Activated CD4-positive, alpha-beta T cell treated with anti-CD3 and anti-CD28 coated beads for 24 hours (primary cell): ENCODE measurements at regions not wholly inside any gene's neighbourhood (a gene's known extent, or its start where the extent isn't known, plus 50 kb on each side); places are given as distances from the start of the nearest gene placed in this dataset.

Source experiments
- DNase-seq, 2 donors: peaks; one replicate each; pipeline ENCODE4 v3.0.0-alpha.2; 2020; ENCODE audit warnings: low read depth in 2 of 2

DNA sequence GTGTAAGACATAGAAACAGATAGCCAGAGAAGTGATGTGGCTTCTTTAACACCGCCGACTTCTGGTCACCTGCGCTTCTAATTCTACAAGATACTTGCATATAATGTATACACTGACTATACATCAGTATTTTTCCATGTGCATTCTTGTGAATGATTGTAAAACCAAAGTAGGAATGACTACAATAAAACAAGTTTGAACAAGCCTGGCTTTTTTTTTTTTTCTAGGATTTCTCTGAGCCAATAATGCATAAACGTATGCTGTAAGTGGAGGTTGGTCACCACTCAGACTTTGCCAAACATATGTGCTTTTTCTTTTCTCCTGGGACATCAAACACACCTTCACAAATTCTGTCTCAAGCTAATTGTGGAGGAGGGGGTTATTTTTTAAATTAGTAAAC is 237.8 kb upstream of the KIRREL3 start:
- DNase-seq = no peak

DNA sequence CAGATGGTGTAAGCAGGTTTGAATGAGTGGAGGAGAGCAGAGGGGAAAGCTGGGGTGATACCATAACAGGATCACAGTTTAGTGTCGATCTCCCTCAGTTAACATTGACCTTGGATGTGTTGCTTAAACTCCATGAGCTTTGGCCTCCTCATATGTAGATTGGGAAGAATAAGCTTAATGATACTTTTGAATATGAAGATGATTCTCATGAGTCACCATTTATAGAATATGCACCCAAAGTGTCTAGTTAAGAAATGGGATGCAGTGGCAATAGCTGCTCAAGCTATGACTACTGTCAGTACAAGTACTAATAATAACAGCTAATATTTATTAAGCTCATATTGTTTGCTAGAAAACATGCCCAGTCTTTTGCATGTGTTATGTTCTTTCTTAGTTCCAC is 236.2 kb upstream of the KIRREL3 start:
- no peak for DNase-seq

DNA sequence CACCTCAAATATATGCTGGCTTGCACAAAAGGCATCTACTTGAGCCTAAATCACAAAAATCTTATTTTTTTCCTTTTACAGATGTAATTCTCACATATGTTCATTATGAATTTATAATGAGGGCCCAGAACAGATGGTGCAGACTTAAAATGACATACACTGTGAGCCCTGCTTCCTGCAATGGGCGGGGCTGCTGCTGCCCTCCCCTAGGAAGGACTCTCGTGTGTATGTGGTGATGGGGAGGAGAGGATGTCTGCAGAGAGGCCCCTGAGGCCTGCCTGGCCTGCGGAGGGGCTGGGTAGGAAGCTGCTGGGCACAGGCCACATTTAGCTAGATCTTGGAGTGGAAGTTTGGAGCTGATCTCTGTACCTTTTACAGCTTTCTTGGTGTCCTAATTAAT is 233.4 kb upstream of the KIRREL3 start:
- DNase-seq = no peak

DNA sequence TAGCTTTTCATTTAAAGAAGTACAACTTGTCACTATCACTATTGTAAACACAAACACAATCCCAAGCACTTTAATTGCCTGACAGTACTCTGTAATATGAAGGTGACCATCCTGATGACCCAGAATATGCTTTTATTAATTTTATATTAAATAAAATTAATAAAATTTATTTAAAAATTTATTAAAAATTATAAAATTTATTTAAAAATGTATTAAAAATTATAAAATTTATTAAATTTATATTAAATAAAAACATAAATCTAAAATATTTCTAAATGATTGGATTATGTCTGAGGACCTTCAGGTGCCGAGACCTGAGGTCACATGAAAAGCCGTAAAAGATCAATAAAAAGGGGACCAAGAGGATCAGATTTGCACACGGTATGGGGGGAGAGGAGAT is 229.8 kb upstream of the KIRREL3 start:
- DNase-seq = no peak

DNA sequence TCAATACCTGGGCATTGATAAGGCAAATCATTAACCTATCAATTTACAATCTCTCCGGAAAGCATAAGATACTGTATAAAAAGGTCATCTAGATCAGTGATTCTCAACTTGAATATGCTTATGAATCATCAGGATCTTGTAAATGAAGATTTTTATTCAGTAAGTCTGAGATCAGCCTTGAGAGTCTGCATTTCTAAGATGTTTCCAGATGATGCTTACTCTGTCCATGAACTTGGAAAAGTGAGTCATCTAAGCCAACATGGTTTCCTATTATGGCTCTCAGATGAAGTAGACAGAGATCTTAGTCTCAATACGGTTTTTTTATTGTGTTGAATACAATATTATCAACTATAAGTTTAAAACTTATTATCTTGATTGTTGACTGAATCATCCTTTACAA is 226.4 kb upstream of the KIRREL3 start:
- no peak for DNase-seq

DNA sequence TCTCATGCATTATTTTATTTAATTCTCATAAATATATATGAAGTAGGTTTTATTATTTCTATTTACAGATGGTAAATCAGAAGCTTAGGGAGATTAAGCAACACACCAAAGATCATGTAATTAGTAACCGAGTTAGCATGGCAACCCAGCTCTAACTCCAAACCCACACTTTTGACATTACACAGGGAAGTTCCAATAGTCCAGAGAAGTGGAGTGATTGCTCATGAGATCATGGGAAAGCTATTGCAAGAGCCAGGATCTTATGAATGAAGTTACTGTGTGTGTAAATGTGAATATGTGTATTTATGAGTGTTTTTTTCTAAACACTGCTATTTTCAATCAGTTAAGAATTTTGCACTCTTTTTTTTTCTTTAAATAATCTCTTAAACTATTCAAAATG is 225.8 kb upstream of the KIRREL3 start:
- no peak for DNase-seq

DNA sequence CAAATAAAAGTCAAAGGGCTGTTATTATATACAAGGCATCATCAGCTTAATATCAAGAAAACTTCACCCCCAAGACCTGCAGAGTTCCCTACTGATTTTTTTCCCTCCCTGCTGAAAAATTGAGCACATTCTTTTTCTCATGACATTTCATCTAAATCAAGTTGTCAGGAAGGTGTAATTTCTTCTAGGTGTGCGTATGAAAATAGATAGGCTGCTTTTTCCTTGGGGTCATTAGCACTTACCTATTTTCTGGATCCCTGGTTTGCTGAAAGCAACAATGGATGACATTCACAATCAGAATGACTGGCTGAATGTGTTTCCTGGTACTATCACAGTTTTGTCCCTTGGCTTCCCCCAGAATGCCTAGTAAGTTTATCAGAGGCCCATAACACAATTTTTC is 225.0 kb upstream of the KIRREL3 start:
- DNase-seq = no peak

DNA sequence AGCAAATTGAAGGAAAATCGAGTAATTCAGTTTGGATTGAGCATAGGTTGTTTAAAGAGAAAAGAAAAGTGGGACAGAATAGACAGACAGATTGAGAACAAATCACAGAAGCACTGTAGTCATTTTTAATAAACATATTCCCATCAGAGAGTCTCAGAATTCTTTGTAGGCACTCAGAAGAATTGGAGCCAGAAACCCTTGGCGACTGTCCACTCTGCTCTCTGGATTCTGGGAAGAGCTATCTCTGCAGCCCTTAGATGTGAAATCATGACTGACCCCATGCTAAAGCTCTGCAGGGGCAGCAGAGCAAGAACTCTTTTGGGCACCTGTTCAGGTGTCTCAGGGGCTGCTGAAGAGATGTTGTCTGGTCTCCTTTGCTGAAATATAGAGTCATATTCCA is 223.7 kb upstream of the KIRREL3 start:
- no peak for DNase-seq

DNA sequence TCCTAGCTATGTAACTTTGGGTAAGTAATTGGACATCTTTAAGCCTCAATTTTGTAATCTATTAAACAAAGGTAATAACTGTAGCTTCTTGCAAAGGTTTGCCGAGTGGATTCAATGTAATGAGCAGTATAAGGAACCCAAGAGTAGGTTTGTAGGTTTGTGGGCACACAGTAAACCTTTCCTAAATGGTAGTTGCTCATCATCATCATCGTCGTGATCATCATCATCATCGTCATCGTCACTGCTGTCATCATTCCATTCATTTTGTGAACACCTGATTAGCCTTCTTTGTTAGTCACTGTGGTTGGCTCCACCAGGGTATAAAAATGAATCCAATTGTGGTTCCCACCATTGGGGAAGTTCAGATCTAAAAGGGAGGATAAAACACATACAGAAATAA is 223.1 kb upstream of the KIRREL3 start:
- no peak for DNase-seq

DNA sequence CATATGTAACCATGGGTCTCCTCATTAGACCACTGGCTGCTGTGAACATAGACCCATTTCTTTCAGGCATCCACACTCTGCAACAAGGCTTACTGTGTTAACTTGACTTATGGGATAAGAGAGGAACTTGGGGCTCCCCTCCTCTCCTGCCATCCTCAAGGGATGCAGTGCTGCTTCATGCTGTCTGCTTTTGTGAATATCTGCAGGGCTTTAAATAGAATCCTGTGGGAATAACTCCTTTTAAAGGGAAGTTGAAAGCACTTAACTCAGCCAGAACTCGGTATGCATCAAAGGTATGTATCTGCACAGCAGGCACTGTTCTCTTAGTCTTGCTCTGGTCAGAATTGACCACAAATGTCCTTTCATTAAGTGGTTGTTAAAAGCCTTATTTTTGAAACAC is 222.5 kb upstream of the KIRREL3 start:
- no peak for DNase-seq

DNA sequence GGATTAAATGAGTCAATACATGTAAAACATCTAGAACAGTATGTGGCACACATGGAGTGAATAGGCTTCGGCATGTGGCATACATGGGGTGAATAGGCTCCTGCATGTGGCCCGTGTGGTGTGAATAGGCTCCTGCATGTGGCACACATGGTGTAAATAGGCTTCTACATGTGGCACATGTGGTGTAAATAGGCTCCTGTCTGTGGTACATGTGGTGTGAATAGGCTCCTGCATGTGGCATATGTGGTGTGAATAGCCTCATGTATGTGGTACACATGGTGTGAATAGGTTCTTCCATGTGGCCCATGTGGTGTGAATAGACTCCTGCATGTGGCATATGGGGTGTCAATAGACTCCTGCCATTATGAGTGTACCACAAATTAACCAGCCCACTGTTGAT is 219.1 kb upstream of the KIRREL3 start:
- no peak for DNase-seq

DNA sequence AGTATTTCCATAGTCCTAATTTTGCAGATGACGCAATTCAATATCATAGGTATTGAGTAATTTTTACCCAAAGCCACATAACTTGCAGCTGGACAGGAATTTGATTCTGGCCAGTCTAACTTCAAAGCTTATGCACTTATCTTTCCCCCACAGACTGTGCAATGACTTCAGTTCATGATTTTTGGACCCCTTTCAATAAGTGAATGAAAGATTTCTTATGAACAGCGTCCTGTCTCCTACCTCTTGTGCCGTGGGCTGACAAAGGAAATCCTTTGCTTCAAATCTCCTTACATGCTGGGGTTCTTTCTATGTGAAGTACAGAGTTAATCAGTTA is 217.7 kb upstream of the KIRREL3 start:
- DNase-seq = no peak

DNA sequence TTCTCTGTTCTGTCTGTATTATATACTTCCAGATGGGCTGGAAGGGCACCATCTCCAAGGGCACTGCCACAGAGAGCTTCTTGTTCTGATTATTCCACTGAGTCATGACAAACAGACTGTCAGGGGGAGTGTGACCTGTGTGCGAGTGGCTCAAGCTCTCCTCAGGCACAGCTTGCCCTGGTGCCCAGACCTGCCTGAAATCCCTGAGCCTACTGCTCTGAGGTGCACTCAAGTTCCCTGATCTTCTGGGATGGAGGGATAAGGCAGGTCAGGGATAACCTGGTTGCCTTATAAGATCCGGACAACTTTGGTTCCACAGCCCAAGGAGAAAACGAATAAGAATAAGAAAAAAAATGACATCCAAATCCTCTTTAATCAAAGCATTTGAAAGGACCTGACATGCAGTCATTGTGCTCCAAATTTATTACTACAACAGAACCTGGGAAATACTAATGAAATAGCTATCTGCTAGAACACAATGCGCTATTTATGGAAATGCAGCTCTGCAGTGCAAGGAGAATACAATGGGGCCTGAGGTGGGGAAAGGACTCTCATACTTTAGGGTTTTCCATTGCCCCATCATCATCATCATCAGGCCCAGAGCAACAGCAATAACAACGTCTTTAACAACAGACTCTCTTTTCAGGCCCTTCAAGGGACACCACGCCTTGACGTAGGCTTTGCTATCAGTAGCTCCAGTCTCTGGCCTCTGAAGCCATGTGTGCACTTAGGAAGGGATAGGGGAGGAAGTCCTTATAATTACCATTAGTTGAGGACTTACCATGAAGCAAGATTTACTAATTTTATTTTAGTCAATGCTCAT is 217.1 kb upstream of the KIRREL3 start:
- no peak for DNase-seq

DNA sequence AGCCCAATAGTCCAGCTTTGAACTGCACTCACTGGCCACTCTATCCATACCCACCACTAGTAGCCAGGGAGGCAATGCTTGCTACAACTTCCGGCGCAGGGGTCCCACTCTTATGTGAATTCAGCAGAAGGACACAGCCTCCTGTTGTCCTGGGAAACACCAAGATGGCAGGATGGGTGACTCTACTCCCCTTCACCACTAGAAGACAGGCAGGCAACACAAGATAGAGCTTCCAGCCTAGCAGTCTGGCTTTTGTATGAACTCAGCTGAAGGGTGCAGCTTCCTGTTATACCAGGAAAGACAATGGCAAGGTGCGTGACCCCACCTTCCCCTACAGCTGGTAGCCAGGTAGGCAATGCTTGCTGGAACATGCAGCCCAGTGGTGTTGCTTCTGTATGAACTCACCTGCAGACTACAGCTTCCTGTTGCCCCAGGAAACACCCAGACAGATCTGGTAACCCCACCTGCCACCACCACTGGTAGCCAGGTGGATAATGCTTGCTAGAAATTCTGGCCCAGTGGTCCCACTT is 205.2 kb upstream of the KIRREL3 start:
- no peak for DNase-seq

DNA sequence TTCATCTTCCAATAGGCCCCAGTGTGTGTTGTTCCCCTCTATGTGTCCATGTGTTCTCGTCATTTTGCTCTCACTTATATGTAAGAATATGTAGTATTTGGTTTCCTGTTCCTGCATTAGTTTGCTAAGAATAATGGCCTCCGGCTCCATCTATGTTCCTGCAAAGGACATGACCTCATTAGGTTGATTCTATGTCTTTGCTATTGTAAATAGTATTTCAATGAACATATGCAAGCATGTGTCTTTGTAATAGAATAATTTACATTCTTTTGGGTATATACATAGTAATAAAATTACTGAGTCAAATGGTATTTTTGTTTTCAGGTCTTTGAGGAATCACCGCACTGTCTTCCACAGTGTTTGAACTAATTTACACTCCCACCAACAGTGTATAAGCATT is 202.9 kb upstream of the KIRREL3 start:
- DNase-seq = no peak

DNA sequence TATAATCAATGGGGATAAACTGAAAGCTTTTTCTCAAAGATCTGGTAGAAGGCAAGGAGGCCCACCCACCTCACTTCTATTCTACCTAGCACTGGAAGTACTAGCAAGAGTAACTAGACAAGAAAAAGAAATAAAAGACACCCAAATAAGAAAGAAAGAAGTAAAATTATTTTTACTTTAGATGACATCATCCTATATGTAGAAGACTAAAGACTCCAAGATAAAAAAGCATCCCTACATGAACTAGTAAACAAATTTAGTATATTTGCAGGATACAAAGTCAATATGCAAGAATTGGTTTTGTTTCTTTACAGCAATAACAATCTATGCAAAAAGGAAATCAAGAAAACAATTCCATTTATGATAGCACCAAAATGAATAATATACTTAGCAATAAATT is 201.5 kb upstream of the KIRREL3 start:
- no peak for DNase-seq

DNA sequence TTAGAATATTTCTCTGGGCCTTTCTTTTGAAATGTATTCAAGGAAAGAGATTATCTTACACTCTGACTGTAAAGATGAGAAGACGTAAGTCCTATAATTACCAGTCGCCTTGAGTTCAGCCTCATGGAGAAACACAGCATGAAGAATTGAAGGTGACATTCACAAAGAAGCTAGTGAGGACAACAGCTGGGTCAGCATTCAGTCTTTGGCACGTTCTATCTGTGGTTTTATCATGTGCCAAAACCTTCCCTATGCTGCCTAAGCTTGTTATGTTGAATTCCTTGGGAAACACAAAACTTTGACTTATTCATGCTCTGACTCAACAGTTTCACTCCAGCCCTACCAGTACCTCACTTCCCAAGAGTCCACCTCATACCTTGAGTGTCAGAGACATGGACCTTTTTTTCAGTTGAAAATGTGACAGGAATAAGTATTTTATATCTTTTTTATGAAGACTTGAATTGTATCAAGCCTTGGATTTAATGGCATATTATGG is 198.8 kb upstream of the KIRREL3 start:
- no peak for DNase-seq

DNA sequence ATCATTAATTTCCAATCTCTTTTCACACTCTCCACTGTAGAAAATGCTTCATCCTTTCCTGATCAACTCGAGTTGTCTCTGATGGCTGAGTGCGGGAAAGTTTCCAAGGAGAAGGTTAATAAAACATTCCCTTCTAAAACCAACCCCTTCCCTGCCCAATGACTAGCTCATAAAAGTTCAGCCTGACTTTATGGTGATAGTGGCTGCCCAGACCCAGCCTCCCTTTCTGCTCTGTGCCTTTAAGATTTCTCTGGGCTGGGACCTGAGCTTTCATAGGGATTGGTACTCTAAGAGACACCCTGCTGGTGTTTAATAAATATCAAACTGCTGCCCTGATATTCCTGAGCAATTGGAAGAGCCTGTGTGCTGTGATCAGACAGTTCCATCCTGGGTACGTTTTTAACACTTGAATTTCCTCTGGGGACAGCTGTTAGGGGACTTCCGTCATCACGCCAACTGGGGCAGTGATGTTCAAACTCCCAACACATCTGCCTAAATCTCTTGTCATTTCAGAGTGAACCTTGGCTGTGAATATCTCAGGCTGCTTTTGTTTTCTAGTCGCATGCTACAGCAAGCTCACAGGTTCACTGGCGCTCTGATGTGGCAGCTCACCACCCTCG is 195.0 kb upstream of the KIRREL3 start:
- DNase-seq = no peak

DNA sequence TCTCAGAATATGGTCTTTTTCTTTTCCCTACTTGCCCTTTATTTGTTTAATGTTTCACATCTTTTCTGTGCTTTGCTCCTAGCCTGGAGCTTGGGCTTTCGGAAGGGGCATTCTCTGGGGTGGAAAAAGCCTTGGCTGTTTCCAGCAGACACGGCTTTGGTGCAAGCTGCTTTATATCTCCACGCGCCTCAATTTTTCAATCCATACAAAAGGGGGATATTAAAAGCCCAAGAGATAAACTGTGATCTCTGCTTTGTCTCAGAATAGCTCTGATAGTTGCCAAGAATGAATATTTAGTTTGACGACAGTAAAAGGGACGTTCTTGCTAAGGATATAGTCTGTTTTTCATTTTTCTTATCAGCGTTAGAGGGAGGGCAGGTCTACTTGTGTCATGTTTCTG is 194.0 kb upstream of the KIRREL3 start:
- DNase-seq = no peak

DNA sequence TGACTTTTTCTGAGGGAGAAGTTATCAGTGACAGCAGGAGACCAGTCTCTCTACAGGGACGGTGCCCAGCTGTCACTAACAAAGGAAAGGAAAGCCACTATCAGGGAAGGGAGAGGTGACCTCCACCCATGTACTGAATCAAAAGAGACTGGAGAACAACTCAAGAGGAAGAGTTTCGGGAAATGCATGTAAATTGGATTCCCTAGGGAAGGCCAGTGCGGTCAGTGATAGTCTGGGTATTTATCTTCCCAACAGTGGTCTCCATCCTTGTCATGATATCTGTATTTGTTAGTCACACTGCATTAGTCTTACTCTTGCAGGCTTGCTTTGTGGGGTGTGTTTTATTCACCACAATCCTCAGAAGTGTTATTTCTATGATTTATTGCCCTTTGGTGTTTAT is 193.4 kb upstream of the KIRREL3 start:
- no peak for DNase-seq

DNA sequence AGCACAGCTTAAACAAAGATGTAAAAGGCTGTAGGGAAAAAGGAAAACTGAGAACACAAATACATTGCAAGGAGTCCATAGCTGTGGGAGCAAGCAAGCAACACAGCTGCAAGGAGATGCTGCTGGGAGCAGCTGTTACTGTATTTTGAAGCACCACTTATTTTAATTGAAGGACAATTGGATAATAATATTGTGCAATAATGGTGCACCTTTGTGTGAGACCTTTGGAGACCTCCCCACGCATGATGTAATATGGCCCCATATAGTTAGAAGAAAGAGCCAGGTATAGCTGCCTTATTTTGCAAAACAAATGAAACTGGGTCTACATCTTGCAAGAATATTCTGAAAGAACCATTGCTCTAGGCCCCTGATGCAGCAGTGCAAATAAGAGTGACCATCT is 191.1 kb upstream of the KIRREL3 start:
- no peak for DNase-seq

DNA sequence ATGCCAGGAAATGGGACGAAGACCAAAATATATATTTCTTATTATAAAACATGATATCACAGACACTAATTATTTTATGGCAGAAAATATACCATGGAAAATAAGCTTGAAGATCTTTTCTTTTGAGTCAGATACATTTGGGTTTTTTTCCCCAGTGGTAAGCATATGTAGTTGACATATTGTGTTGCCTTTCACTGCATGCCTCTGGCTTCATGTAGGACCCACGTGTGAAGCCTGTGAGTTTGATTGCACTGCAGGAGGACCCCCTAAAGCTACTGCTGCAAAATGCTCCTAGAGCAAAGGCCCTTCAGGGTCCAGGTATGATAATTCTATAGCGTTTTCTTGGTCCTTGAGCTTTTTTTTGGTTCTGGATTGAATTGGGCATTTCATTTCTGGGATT is 190.7 kb upstream of the KIRREL3 start:
- DNase-seq = no peak

DNA sequence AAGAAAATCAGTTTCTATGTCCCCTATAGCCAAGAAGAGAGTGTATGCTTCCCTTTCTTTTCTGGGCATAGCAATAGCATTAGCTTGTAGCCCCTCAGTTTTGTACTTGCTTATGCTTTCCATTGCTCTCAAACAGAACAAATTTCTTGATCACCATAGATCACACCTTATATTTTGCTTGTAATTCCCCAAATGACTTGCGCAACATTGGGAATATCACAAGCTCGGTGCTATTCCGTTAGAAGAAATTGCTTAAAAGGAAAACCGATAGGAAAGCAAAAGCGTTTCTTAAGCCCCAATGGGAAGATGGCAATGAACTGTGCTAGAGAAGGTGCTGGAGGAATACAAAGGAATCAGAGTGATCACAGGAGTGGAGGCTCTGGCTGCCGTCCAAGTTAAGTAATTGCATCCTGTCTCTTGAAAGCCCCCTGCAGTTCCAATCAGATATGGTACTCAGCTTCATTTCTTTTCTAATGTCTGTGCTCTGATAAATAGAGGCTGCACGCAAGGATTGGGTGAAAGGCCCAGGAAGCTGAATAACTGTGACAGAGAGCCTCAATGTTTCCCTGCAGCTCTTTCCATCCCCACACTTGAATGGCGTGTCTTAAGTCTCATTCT is 182.1 kb upstream of the KIRREL3 start:
- no peak for DNase-seq
